GM18868 (cell line): ENCODE measurements at regions not wholly inside any gene's neighbourhood (a gene's known extent, or its start where the extent isn't known, plus 50 kb on each side); places are given as distances from the start of the nearest gene placed in this dataset.
"Not testable (repeated sequence)": the region's sequence is repeated elsewhere in the genome, so short reads cannot be mapped to it uniquely, and the experiment has no call there.

Source experiments
- ATAC-seq: cut with Tn5 transposase; IDR thresholded peaks from one replicate; pipeline ENCODE4 v1.9.1; 2021; ENCODE audit warnings: mild to moderate bottlenecking, moderate library complexity; ENCODE audit not compliant: unreplicated experiment

GRCh38 chr6:90894285-90895130 lies 307.6 kb upstream of the MAP3K7 start:
- no peak for ATAC-seq

- no peak for ATAC-seq
Observed at GRCh38 chr6:90893400-90893799, 306.5 kb upstream of the MAP3K7 start.

- no peak for ATAC-seq
Observed at GRCh38 chr6:90892271-90892670, 305.4 kb upstream of the MAP3K7 start.

GRCh38 chr6:90891355-90891754 lies 304.5 kb upstream of the MAP3K7 start:
- no peak for ATAC-seq

GRCh38 chr6:90890683-90891330 lies 303.9 kb upstream of the MAP3K7 start:
- ATAC-seq: no peak

GRCh38 chr6:90887764-90888163 lies 300.9 kb upstream of the MAP3K7 start:
- no peak for ATAC-seq

GRCh38 chr6:90885611-90886056 lies 298.8 kb upstream of the MAP3K7 start:
- ATAC-seq: no peak

- not testable (repeated sequence) for ATAC-seq
Observed at GRCh38 chr6:90885137-90885536, 298.3 kb upstream of the MAP3K7 start.

GRCh38 chr6:90877616-90878015 lies 290.7 kb upstream of the MAP3K7 start:
- ATAC-seq: no peak

GRCh38 chr6:90874931-90875330 lies 288.1 kb upstream of the MAP3K7 start:
- ATAC-seq: peak; percentile 47

GRCh38 chr6:90872981-90873380 lies 286.1 kb upstream of the MAP3K7 start:
- ATAC-seq: no peak

GRCh38 chr6:90870561-90870960 lies 283.7 kb upstream of the MAP3K7 start:
- ATAC-seq: no peak

- ATAC-seq: no peak
Observed at GRCh38 chr6:90868656-90869055, 281.8 kb upstream of the MAP3K7 start.

GRCh38 chr6:90868256-90868655 lies 281.4 kb upstream of the MAP3K7 start:
- no peak for ATAC-seq

GRCh38 chr6:90865513-90865912 lies 278.6 kb upstream of the MAP3K7 start:
- ATAC-seq: no peak

GRCh38 chr6:90863043-90863442 lies 276.2 kb upstream of the MAP3K7 start:
- no peak for ATAC-seq

GRCh38 chr6:90860822-90861601 lies 274.1 kb upstream of the MAP3K7 start:
- peak; percentile 45 for ATAC-seq

- no peak for ATAC-seq
Observed at GRCh38 chr6:90859612-90860011, 272.7 kb upstream of the MAP3K7 start.

- ATAC-seq: no peak
Observed at GRCh38 chr6:90859056-90859455, 272.2 kb upstream of the MAP3K7 start.

GRCh38 chr6:90849686-90850085 lies 262.8 kb upstream of the MAP3K7 start:
- no peak for ATAC-seq

GRCh38 chr6:90846824-90847223 lies 260.0 kb upstream of the MAP3K7 start:
- ATAC-seq: no peak
